ENCODE measurements at regions not wholly inside any gene's neighbourhood (a gene's known extent, or its start where the extent isn't known, plus 50 kb on each side); places are given as distances from the start of the nearest gene placed in this dataset.
"Not testable (repeated sequence)": the region's sequence is repeated elsewhere in the genome, so short reads cannot be mapped to it uniquely, and the experiment has no call there.

- TF ChIP-seq CTCF (IDR thresholded peaks at IDR 0.05 in 2 of 3, conservative IDR thresholded peaks at IDR 0.05 in 1 of 3; ENCODE audit: borderline replicate concordance in 1 of 3, insufficient read depth in 1 of 3, low read depth in 2 of 3, low read length in 2 of 3); EZH2 (IDR thresholded peaks at IDR 0.05); ZNF274 (IDR thresholded peaks at IDR 0.05; ENCODE audit: low read depth, low read length): not testable (repeated sequence)
These were observed 147.1 kb upstream of the FOXP2 start for GRCh38 chr7:114267550-114267949.

All from HCT116 (cell line).